ENCODE measurements at regions not wholly inside any gene's neighbourhood (a gene's known extent, or its start where the extent isn't known, plus 50 kb on each side); places are given as distances from the start of the nearest gene placed in this dataset.

DNA sequence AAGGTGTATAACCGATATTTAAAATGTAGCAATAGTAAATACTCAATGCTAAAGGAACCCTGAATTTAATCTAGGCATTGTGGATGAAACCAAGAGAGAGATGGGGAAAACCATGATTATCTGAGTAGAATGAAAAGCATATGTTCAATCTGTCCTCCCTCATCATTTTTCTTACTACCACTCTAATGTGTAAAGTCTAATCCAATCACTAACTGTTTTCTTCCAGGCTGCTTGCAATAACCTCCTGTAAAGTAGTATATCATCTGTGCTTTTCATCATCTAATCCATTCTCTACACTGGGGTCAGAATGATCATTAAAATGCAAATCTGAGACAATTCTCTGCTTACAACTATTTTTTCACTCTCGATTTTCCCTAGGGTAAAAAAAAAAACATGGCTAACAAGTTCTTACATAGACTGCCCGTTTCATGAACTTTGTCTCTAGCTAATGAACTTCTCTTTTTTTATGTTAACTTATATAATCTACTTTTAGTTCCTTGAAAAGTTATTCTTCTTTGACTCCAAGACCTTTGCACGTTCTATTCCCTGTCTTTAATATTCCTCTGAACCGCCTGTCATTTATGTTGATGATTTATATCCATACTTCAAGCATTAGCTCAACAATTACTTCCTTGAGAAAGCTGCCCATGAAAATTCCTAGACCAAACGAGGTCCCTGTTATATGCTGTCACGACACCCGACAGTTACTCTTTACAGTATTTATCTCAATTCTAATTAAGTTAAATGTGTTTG, 94.7 kb upstream of the SLC8A1 start:
- TF ChIP-seq TAF1 (IDR thresholded peaks at IDR 0.05; ENCODE audit: borderline replicate concordance, insufficient read depth, low read length) = no peak
- TF ChIP-seq SIN3A (IDR thresholded peaks at IDR 0.05; ENCODE audit: borderline replicate concordance, insufficient read depth, low read length) = no peak
- TF ChIP-seq, protein P1, sequence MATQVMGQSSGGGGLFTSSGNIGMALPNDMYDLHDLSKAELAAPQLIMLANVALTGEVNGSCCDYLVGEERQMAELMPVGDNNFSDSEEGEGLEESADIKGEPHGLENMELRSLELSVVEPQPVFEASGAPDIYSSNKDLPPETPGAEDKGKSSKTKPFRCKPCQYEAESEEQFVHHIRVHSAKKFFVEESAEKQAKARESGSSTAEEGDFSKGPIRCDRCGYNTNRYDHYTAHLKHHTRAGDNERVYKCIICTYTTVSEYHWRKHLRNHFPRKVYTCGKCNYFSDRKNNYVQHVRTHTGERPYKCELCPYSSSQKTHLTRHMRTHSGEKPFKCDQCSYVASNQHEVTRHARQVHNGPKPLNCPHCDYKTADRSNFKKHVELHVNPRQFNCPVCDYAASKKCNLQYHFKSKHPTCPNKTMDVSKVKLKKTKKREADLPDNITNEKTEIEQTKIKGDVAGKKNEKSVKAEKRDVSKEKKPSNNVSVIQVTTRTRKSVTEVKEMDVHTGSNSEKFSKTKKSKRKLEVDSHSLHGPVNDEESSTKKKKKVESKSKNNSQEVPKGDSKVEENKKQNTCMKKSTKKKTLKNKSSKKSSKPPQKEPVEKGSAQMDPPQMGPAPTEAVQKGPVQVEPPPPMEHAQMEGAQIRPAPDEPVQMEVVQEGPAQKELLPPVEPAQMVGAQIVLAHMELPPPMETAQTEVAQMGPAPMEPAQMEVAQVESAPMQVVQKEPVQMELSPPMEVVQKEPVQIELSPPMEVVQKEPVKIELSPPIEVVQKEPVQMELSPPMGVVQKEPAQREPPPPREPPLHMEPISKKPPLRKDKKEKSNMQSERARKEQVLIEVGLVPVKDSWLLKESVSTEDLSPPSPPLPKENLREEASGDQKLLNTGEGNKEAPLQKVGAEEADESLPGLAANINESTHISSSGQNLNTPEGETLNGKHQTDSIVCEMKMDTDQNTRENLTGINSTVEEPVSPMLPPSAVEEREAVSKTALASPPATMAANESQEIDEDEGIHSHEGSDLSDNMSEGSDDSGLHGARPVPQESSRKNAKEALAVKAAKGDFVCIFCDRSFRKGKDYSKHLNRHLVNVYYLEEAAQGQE (IDR thresholded peaks at IDR 0.05; ENCODE audit: insufficient read depth in 1 of 2, low read depth in 2 of 2, low read length in 2 of 2) = no peak
- no peak for TF ChIP-seq FOXP2 (optimal IDR thresholded peaks at IDR 0.05; ENCODE audit: borderline replicate concordance, extremely low read depth, extremely low read length, insufficient read depth)
- no peak for TF ChIP-seq POLR2AphosphoS5 (IDR thresholded peaks at IDR 0.05; ENCODE audit: low read depth, low read length)

DNA sequence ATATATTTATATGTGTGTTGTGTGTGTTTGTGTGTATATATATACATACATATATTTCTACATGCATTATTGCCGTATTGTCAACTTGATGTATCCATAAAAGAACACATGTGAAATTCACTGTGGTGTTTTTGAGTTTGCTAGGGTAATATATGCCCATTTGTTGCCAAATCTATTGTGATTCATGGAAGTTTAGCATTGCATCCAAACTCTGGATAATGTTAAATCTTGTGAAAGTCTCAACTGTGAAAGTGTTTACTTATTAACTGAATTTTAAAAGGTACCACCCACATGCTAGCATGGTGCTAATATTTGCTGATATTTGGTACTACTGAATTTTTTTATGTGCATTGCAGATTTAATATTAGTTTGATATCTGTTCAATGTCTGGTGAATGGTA, 96.6 kb upstream of the SLC8A1 start:
- TF ChIP-seq SIN3A (IDR thresholded peaks at IDR 0.05; ENCODE audit: borderline replicate concordance, insufficient read depth, low read length) (no peak), POLR2AphosphoS5 (IDR thresholded peaks at IDR 0.05; ENCODE audit: low read depth, low read length) (no peak), FOXP2 (optimal IDR thresholded peaks at IDR 0.05; ENCODE audit: borderline replicate concordance, extremely low read depth, extremely low read length, insufficient read depth) (no peak), TAF1 (IDR thresholded peaks at IDR 0.05; ENCODE audit: borderline replicate concordance, insufficient read depth, low read length) (no peak)
- TF ChIP-seq, protein P1 (IDR thresholded peaks at IDR 0.05; ENCODE audit: insufficient read depth in 1 of 2, low read depth in 2 of 2, low read length in 2 of 2) = no peak

DNA sequence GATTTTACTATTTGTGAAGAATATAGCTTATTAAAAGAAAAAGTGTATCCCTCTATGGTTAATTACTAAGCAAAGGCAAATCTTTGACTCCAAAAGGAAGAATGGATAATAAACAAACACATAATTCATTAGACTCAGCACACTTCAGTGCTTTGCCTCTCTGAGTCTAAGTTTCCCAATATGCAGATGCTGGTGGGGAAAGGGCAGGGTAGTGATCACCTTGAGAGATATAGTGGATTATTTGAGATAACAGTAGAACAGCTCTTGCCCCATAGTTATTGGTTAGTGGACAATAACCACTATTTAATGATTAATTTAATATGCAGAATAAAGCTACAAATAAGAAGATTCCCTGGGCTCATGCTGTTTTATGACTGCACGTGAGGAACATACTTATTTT, 98.2 kb upstream of the SLC8A1 start:
- TF ChIP-seq, protein P1 (IDR thresholded peaks at IDR 0.05; ENCODE audit: insufficient read depth in 1 of 2, low read depth in 2 of 2, low read length in 2 of 2) = no peak
- TF ChIP-seq SIN3A (IDR thresholded peaks at IDR 0.05; ENCODE audit: borderline replicate concordance, insufficient read depth, low read length) = no peak
- TF ChIP-seq TAF1 (IDR thresholded peaks at IDR 0.05; ENCODE audit: borderline replicate concordance, insufficient read depth, low read length) = no peak
- no peak for TF ChIP-seq POLR2AphosphoS5 (IDR thresholded peaks at IDR 0.05; ENCODE audit: low read depth, low read length)

DNA sequence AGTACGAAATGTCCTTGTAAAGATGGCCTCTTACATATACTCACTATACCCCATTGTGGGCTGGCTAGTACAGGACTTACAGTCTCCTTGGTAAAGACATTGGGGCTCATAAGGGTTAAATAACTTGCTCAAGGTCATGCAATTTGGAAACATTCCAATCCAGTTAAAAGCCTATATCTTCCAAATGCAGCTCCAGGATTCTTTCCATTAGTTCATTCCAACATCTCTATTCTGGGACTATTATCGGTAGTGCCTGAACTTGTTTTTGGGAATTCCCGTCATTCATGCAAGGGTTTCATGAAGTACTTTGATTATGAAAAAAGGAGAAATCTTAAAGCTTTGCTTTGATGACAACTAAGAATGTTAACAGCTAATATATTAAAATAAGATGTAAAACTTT, 99.2 kb upstream of the SLC8A1 start:
- TF ChIP-seq SIN3A (IDR thresholded peaks at IDR 0.05; ENCODE audit: borderline replicate concordance, insufficient read depth, low read length) (no peak), TAF1 (IDR thresholded peaks at IDR 0.05; ENCODE audit: borderline replicate concordance, insufficient read depth, low read length) (no peak), POLR2AphosphoS5 (IDR thresholded peaks at IDR 0.05; ENCODE audit: low read depth, low read length) (no peak), FOXP2 (optimal IDR thresholded peaks at IDR 0.05; ENCODE audit: borderline replicate concordance, extremely low read depth, extremely low read length, insufficient read depth) (no peak)
- TF ChIP-seq, protein P1 (IDR thresholded peaks at IDR 0.05; ENCODE audit: insufficient read depth in 1 of 2, low read depth in 2 of 2, low read length in 2 of 2) = no peak
